ENCODE measurements at regions not wholly inside any gene's neighbourhood (a gene's known extent, or its start where the extent isn't known, plus 50 kb on each side); places are given as distances from the start of the nearest gene placed in this dataset.

DNA sequence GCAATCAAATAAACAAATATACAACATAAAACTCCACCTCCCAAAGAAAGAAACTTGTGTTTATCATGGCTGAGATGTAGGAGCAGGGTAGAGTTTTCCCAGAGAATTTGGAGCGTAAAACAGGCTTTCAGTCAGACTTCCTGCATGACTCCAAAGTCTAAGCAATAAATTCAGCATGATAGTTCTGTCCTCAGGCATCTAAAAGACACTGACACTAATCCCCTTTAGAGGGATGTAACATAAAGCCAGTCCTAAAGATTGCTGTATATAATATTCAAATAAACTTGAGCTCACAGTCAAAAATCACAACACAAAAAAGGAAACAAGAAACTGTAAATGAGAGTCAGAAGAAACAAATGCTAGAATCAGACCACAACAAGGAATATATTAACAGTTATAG is 234.4 kb downstream of the CENPW start:
- TF ChIP-seq, protein P1, sequence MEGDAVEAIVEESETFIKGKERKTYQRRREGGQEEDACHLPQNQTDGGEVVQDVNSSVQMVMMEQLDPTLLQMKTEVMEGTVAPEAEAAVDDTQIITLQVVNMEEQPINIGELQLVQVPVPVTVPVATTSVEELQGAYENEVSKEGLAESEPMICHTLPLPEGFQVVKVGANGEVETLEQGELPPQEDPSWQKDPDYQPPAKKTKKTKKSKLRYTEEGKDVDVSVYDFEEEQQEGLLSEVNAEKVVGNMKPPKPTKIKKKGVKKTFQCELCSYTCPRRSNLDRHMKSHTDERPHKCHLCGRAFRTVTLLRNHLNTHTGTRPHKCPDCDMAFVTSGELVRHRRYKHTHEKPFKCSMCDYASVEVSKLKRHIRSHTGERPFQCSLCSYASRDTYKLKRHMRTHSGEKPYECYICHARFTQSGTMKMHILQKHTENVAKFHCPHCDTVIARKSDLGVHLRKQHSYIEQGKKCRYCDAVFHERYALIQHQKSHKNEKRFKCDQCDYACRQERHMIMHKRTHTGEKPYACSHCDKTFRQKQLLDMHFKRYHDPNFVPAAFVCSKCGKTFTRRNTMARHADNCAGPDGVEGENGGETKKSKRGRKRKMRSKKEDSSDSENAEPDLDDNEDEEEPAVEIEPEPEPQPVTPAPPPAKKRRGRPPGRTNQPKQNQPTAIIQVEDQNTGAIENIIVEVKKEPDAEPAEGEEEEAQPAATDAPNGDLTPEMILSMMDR (conservative IDR thresholded peaks at IDR 0.05; ENCODE audit: low read length) = no peak
- no peak for TF ChIP-seq EZH2phosphoT487 (IDR thresholded peaks at IDR 0.05; ENCODE audit: borderline replicate concordance, low read depth, low read length)
